ENCODE measurements at regions not wholly inside any gene's neighbourhood (a gene's known extent, or its start where the extent isn't known, plus 50 kb on each side); places are given as distances from the start of the nearest gene placed in this dataset.

DNA sequence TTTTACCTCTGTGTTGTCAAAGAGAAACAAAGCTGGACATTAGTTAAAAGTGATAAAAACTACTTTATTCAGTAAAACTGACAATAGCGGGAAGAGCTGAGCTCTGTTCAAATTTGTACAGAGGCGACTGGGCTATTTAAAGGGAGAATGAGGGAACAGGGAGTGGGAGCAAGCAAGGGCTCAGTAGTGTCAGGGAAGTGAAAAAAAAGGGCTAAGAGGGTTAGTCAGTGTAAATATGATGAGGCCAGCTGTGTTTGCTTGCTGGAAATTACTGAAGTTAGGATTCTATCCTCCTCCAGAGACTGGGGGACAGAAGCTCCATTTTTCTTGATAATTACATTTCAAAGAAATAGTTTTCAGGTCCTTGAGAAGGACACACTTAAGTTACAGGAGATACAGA is 232.5 kb downstream of the SH2D4B start:
- TF ChIP-seq, protein P1, sequence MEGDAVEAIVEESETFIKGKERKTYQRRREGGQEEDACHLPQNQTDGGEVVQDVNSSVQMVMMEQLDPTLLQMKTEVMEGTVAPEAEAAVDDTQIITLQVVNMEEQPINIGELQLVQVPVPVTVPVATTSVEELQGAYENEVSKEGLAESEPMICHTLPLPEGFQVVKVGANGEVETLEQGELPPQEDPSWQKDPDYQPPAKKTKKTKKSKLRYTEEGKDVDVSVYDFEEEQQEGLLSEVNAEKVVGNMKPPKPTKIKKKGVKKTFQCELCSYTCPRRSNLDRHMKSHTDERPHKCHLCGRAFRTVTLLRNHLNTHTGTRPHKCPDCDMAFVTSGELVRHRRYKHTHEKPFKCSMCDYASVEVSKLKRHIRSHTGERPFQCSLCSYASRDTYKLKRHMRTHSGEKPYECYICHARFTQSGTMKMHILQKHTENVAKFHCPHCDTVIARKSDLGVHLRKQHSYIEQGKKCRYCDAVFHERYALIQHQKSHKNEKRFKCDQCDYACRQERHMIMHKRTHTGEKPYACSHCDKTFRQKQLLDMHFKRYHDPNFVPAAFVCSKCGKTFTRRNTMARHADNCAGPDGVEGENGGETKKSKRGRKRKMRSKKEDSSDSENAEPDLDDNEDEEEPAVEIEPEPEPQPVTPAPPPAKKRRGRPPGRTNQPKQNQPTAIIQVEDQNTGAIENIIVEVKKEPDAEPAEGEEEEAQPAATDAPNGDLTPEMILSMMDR (IDR thresholded peaks at IDR 0.05), result no peak
- no peak for TF ChIP-seq POLR2A (IDR thresholded peaks at IDR 0.05)
